PFSK-1 (cell line): ENCODE measurements at regions not wholly inside any gene's neighbourhood (a gene's known extent, or its start where the extent isn't known, plus 50 kb on each side); places are given as distances from the start of the nearest gene placed in this dataset.

Experiments used
- REST ChIP-seq, 2 experiments: IDR thresholded peaks; 2 replicates each; pipeline versions ENCODE4 v1.6.1 to v1.8.0; 2011 to 2012; ENCODE audit warnings: low read depth in 2 of 2, low read length in 2 of 2, control low read depth in 1 of 2, inconsistent platforms in 1 of 2, mild to moderate bottlenecking in 1 of 2, moderate library complexity in 1 of 2; ENCODE audit not compliant: insufficient read depth in 1 of 2
- SIN3A ChIP-seq: IDR thresholded peaks from 2 replicates; pipeline ENCODE4 v1.6.1; 2012; ENCODE audit warnings: mild to moderate bottlenecking, low read length, moderate library complexity, borderline replicate concordance; ENCODE audit not compliant: insufficient read depth

DNA sequence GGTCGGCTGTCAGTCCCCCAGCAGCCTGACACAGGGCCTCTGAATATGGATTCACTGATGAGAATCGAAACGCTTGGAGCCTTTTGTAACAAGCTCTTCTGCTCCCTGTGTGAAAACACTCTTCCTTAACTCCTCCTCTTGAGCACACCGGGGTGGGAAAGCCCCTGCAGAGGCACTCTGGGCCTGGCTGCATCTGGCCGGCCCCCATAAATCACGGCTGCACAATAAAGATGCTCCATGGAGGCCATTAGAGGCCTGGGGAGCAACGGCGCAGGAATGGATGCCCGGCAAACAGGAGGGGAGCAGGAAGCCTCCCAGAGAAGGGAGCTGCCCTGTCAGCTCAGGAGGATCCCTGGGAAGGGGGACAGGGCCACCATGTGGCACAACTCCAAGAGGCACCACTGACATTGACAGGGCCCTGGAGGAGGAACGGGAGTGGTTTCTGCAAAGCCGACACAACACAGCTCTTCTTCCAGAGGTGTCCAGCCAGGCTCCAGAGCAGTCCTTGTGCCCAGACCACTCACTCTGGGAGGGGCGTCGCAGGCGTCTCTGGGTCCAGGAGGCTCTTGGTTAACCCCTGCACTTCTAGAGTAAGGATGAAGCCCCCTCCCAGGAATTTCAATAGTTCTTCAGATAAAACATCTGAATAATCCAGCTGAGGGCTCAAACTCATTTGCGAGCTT is 509.3 kb upstream of the PPP2R3A start:
- TF ChIP-seq SIN3A (no peak), REST (IDR thresholded peaks at IDR 0.05; ENCODE audit: insufficient read depth in 1 of 2, low read depth in 2 of 2, low read length in 2 of 2) (no peak)
